Stimulated activated naive B cell treated with anti-CD40 and anti-IgM and Interleukin-4, amounts not matched to agents 10 μg/mL and 1 μg/mL and 100 μg/mL, for 72 hours (primary cell): ENCODE measurements at regions not wholly inside any gene's neighbourhood (a gene's known extent, or its start where the extent isn't known, plus 50 kb on each side); places are given as distances from the start of the nearest gene placed in this dataset.
A peak's percentile ranks its signal among the peaks of the same experiment; 100 is the strongest.
"Not testable (repeated sequence)": the region's sequence is repeated elsewhere in the genome, so short reads cannot be mapped to it uniquely, and the experiment has no call there.

Experiments used
- ATAC-seq, 2 donors: fragments of 150-1000 bp; cut with Tn5 transposase; replicated peaks; 2 replicates each; pipeline ENCODE4 v1.10.0; 2021; ENCODE audit warnings: moderate library complexity in 1 of 2
- DNase-seq: peaks from one replicate; pipeline ENCODE4 v3.0.0; 2021
- H3K27ac Mint-ChIP-seq: one replicate; pipeline ENCODE4 v1.8.0; 2022; ENCODE audit warnings: mild to moderate bottlenecking, mixed read lengths
- H3K27me3 Mint-ChIP-seq, 2 donors: one replicate each; pipeline ENCODE4 v1.8.0; 2022; ENCODE audit warnings: mixed read lengths in 2 of 2
- H3K36me3 Mint-ChIP-seq, 2 donors: one replicate each; pipeline ENCODE4 v1.8.0; 2022; ENCODE audit warnings: mixed read lengths in 2 of 2, mild to moderate bottlenecking in 1 of 2
- H3K4me1 Mint-ChIP-seq, 2 donors: one replicate each; pipeline ENCODE4 v1.8.0; 2022; ENCODE audit warnings: mixed read lengths in 2 of 2, mild to moderate bottlenecking in 1 of 2
- H3K4me3 Mint-ChIP-seq, 2 donors: one replicate each; pipeline ENCODE4 v1.8.0; 2022; ENCODE audit warnings: mild to moderate bottlenecking in 2 of 2, mixed read lengths in 2 of 2, moderate library complexity in 1 of 2
- H3K9me3 Mint-ChIP-seq, 2 donors: one replicate each; pipeline ENCODE4 v1.8.0; 2022; ENCODE audit warnings: mixed read lengths in 2 of 2, mild to moderate bottlenecking in 1 of 2

- Mint-ChIP-seq H3K27ac (no peak overlapping the region), H3K36me3 (no peaks in the 10 kb centered on the region), H3K27me3 (no peaks in the 10 kb centered on the region), H3K4me1 (no peaks in the 10 kb centered on the region), H3K4me3 (no peak overlapping the region), H3K9me3 (no peaks in the 10 kb centered on the region)
- DNase-seq: no peak
- no peak for ATAC-seq
These were observed 414.2 kb upstream of the MTPN start for GRCh38 chr7:136391371-136391770.

- DNase-seq: no peak
- Mint-ChIP-seq H3K4me1 (no peaks in the 10 kb centered on the region), H3K27ac (no peak overlapping the region), H3K4me3 (no peak overlapping the region), H3K9me3 (no peaks in the 10 kb centered on the region), H3K36me3 (no peaks in the 10 kb centered on the region), H3K27me3 (no peaks in the 10 kb centered on the region)
- ATAC-seq: no peak
These were observed 412.8 kb upstream of the MTPN start for GRCh38 chr7:136389933-136390332.

DNA sequence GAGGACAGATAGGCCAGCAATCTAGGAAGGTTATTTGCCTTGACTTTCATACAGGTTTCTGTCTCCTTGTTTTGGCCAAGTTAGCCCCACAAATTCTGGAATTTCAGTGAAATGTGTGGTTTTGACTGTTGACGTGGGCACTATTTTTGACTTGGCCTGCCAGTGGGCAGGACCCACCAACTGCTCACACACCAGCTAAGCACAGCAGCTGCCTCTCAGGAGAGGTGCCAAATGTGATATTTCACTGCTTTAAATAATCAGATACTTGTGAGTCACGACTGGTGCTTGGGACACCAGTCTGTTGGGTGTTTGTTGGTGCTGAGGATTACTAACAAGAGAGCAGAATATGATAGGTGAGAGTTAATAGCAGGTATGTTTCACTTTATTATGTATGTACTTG is 409.7 kb upstream of the MTPN start:
- H3K4me1 Mint-ChIP-seq: no peaks in the 10 kb centered on the region

GRCh38 chr7:136371409-136371808 is 394.2 kb upstream of the MTPN start:
- H3K9me3 Mint-ChIP-seq, H3K27me3 Mint-ChIP-seq, DNase-seq, H3K36me3 Mint-ChIP-seq, ATAC-seq, H3K27ac Mint-ChIP-seq, H3K4me3 Mint-ChIP-seq, H3K4me1 Mint-ChIP-seq: not testable (repeated sequence)

More for the DNA sequence above, 409.7 kb upstream of the MTPN start:
- H3K27me3 Mint-ChIP-seq: no peaks in the 10 kb centered on the region
- H3K9me3 Mint-ChIP-seq: no peaks in the 10 kb centered on the region
- H3K4me3 Mint-ChIP-seq: no peak overlapping the region
- no peak overlapping the region for H3K27ac Mint-ChIP-seq
- DNase-seq (no peak), ATAC-seq (no peak)
- no peaks in the 10 kb centered on the region for H3K36me3 Mint-ChIP-seq

DNA sequence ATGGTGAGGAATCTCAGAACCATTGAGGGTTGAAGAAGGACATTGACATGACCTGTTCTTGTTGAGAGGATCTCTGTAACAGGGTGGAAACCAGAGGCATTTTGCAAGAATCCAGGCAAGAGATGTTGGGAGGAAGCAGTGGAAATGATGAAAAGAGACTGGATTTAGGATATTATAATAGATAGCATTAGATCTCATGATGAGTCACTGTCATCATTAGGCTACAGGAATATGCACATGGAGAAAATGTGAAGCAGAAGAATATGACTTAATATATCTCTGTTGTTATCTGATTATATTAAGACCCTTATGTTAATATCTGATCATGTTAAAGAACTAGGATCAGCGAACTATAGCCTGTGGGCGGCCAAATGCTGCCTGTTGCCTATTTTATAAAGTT is 393.0 kb upstream of the MTPN start:
- H3K27me3 Mint-ChIP-seq: no peaks in the 10 kb centered on the region
- peaks cover 2 to 3% of the 10 kb centered on the region in 2 donors for H3K9me3 Mint-ChIP-seq
- no peaks in the 10 kb centered on the region for H3K36me3 Mint-ChIP-seq

GRCh38 chr7:136369225-136369624 is 392.1 kb upstream of the MTPN start:
- Mint-ChIP-seq H3K36me3 (no peaks in the 10 kb centered on the region), H3K27me3 (no peaks in the 10 kb centered on the region), H3K4me1 (no peaks in the 10 kb centered on the region)

More for the DNA sequence above, 393.0 kb upstream of the MTPN start:
- H3K27ac Mint-ChIP-seq: no peak overlapping the region
- ATAC-seq (no peak), DNase-seq (no peak)
- H3K4me3 Mint-ChIP-seq: no peak overlapping the region
- no peaks in the 10 kb centered on the region for H3K4me1 Mint-ChIP-seq

DNA sequence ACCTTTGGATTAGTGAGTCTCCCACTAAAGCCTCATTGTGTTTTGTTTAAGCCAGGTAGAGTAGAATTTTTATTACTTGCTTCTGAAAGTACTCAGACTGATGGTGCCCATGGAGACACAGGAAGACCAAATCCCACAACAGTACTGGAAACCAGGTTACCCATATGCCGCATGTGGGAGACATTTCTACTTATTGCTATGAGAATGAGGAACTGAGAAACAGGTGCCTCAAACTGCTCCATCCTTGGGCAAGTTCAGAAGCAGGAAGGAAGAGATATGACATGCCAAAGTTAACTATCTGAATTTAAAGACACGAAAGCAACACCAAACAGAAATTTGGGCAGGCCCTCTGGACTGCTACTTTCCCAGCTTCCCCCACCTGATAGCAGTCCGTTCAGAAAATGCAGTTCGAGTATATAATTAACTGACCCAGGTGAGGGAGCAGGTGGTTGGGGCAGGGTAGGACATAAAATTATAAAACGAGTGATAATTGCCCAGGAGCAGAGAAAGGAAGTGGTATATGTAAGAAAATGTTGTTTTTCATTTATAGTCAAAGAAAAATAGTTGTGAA is 382.3 kb upstream of the MTPN start:
- H3K4me1 Mint-ChIP-seq: peaks cover 6 to 15% of the 10 kb centered on the region in 2 donors
- ATAC-seq (peak; percentile 91 to 97), DNase-seq (peak; percentile 11)
- H3K4me3 Mint-ChIP-seq: peak overlapping the region in 1 of 2 donors; percentile 26
- peak overlapping the region; percentile 75 for H3K27ac Mint-ChIP-seq
- no peaks in the 10 kb centered on the region for H3K27me3 Mint-ChIP-seq
- no peaks in the 10 kb centered on the region for H3K36me3 Mint-ChIP-seq
- H3K9me3 Mint-ChIP-seq: peaks cover 0 to 11% of the 10 kb centered on the region in 2 donors

More at GRCh38 chr7:136369225-136369624, 392.1 kb upstream of the MTPN start:
- DNase-seq (no peak), ATAC-seq (no peak)
- peaks cover 2 to 3% of the 10 kb centered on the region in 2 donors for H3K9me3 Mint-ChIP-seq
- no peak overlapping the region for H3K27ac Mint-ChIP-seq
- no peak overlapping the region for H3K4me3 Mint-ChIP-seq

DNA sequence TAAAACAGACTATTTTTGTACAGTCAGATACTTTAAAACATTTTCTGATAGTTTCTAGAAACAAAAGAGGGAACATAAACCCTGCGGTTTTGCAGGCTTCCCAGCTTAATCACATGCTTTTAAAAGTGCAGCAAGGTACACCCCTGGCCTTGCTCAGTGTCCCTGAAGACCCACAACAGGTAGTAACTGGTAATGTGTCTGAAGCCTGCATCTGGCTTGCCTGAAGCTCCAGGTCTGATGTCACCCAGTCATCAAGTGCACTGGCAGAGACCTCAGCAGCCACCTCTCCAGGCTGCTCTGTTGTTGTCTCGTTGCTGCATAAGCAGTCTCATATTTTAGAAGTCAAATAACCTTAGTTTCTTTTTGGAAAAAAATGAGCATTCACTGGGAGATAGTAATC is 376.1 kb upstream of the MTPN start:
- no peak for DNase-seq
- H3K4me1 Mint-ChIP-seq: no peaks in the 10 kb centered on the region
- peak in 1 of 2 donors; percentile 27 for ATAC-seq
- no peak overlapping the region for H3K27ac Mint-ChIP-seq
- no peaks in the 10 kb centered on the region for H3K36me3 Mint-ChIP-seq
- no peaks in the 10 kb centered on the region for H3K9me3 Mint-ChIP-seq
- H3K4me3 Mint-ChIP-seq: no peak overlapping the region
- peaks cover 0 to 4% of the 10 kb centered on the region in 2 donors for H3K27me3 Mint-ChIP-seq

DNA sequence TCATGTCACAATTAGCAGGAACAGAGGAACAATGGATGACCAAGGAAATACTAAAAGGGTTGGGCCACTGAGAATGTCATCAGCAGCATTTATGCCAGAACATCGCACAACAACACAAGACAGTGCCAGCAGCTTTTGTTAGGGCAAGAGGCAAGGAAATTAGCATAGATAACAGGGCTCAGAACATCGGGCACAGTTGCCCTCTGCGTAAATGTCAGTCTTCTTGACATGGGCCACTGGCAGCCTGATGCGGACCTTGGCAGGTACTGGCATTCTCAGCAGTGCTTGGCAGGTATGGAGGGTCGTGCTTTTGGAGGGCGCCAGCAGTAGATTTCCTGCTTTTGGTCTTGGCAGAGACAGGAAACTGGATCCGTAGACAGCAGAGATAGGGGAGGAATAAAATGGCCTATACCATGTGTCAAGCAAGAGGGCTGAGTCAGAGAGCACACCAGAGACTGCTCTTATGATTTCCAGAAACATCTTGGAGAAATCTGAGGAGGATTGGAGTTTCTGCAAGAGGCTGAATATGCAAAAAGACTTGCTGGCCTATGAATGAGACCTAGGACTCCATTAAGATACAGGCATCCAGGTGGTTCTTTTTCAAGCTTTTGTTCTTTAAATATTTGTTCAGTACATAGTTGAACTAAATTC is 371.5 kb upstream of the MTPN start:
- Mint-ChIP-seq H3K27ac (no peak overlapping the region), H3K9me3 (no peaks in the 10 kb centered on the region), H3K27me3 (no peaks in the 10 kb centered on the region), H3K4me1 (no peaks in the 10 kb centered on the region), H3K36me3 (no peaks in the 10 kb centered on the region), H3K4me3 (no peak overlapping the region)
- DNase-seq: no peak
- ATAC-seq: no peak

DNA sequence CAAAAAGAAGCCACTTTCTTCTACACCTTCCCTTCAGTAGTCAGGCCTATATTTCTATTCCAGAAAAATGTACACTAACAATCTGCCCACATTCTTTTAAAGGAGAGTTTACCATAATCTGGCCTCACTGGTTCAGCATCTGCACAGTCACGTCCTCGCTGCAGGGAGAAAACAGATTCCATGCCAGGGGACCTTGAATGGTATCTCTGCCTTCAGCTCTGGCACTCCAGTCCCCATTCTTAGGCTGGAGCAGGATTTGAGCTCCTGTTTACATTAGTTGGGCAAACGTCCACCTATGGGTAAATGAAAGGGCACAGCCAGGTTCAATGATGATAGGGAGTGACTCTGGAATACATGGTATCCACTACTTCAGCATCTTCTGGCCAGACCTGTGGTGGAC is 371.0 kb upstream of the MTPN start:
- Mint-ChIP-seq H3K4me3 (no peak overlapping the region), H3K27me3 (no peaks in the 10 kb centered on the region), H3K9me3 (no peaks in the 10 kb centered on the region), H3K36me3 (no peaks in the 10 kb centered on the region), H3K4me1 (no peaks in the 10 kb centered on the region), H3K27ac (no peak overlapping the region)
- no peak for ATAC-seq
- DNase-seq: no peak

DNA sequence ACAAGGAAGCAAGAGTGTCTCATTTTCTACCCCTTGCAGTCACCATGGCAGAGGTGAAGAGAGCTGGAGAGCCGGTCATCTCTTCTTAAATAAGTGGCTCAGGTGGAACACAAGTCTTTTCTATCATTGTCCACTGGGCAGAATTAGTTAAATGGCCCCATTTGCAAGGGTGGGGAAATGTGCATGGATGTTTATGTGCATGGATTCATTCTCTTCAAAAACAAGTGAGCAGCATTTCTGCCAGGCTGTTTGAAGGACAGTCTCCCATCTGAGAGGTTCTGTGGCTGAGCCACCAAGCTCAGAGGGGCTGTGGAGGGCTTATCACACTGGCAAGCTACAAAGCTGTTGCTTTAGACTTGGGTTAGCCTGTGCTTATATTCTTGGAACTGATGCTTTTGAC is 370.3 kb upstream of the MTPN start:
- H3K36me3 Mint-ChIP-seq: no peaks in the 10 kb centered on the region
- no peaks in the 10 kb centered on the region for H3K27me3 Mint-ChIP-seq
- H3K27ac Mint-ChIP-seq: no peak overlapping the region
- DNase-seq (no peak), ATAC-seq (no peak)
- no peak overlapping the region for H3K4me3 Mint-ChIP-seq
- no peaks in the 10 kb centered on the region for H3K9me3 Mint-ChIP-seq
- H3K4me1 Mint-ChIP-seq: no peaks in the 10 kb centered on the region

DNA sequence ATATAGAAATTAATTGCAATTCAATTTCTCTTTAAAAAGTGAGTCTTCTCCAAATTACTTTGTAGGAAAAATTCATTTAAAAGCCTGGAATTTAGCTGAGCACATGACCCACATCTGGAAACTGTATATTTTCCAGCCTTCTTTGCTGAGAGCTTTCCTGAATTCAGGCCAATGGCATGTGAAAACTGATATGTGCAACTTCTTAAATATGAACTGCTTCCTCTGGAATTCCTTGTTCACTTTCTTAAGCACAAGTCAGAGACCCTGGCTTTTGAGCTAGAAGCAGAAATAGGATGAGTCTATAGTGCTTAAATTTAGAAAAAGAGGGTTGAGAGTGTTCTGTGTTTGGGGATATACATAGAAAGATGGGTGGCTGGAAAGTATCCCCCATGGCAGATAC is 365.1 kb upstream of the MTPN start:
- H3K4me1 Mint-ChIP-seq: no peaks in the 10 kb centered on the region
- no peak overlapping the region for H3K4me3 Mint-ChIP-seq
- H3K27ac Mint-ChIP-seq: no peak overlapping the region
- no peak for DNase-seq
- no peak for ATAC-seq
- no peaks in the 10 kb centered on the region for H3K36me3 Mint-ChIP-seq
- no peaks in the 10 kb centered on the region for H3K27me3 Mint-ChIP-seq
- peaks cover 0 to 2% of the 10 kb centered on the region in 2 donors for H3K9me3 Mint-ChIP-seq

DNA sequence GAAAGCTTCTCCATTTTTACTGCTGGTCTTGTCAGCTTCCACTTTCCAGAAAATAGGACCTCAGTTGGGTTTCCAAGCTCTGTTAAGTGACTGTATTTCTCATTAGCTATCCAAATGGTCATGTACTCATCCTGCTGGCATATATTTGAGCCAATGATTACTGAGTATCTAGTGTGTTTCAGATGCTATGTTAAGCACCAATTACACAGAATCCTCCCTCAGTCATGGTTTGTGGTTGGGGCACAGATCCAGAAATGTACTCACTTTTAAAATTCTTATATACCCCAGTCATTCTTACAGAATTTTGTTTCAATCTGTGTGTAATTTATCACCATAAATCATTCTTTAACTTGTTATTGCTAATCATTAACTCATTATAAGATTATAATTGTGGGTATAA is 362.3 kb upstream of the MTPN start:
- Mint-ChIP-seq H3K27me3 (no peaks in the 10 kb centered on the region), H3K9me3 (peaks cover 0 to 2% of the 10 kb centered on the region in 2 donors), H3K4me3 (no peak overlapping the region), H3K27ac (no peak overlapping the region), H3K36me3 (no peaks in the 10 kb centered on the region), H3K4me1 (no peaks in the 10 kb centered on the region)
- no peak for DNase-seq
- no peak for ATAC-seq

DNA sequence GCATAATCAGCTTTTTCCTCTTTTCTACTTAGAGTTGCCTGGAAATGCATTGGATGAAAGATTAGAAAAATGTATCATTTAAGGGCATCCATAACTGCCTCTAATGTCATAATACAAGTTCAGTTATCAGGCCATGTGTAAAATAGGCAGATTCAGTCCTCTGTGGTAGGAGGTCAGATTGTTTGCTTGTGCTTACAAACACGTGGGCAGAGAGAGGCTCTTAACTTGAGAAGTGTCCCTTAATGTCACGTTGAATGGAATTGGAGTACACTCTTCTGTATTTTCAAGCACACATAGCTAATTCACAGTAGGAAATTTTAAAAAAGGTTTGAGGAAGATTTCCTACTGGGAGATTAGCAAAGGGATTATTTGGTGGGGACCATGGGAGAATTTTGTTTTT is 359.8 kb upstream of the MTPN start:
- Mint-ChIP-seq H3K27ac (no peak overlapping the region), H3K4me1 (no peaks in the 10 kb centered on the region), H3K4me3 (no peak overlapping the region), H3K9me3 (peaks cover 0 to 2% of the 10 kb centered on the region in 2 donors), H3K27me3 (no peaks in the 10 kb centered on the region), H3K36me3 (no peaks in the 10 kb centered on the region)
- no peak for DNase-seq
- ATAC-seq: no peak

- DNase-seq (no peak), ATAC-seq (no peak)
- Mint-ChIP-seq H3K36me3 (no peaks in the 10 kb centered on the region), H3K27me3 (no peaks in the 10 kb centered on the region), H3K4me3 (no peak overlapping the region), H3K9me3 (peaks cover 0 to 1% of the 10 kb centered on the region in 2 donors), H3K27ac (no peak overlapping the region), H3K4me1 (no peaks in the 10 kb centered on the region)
These were observed 356.5 kb upstream of the MTPN start for GRCh38 chr7:136333636-136334035.
